Stimulated activated CD4-positive, alpha-beta T cell treated with anti-CD3 and anti-CD28 coated beads, Interleukin-12 subunit alpha, Interleukin-12 subunit beta, amount 100 ng/mL, for 4 hours (primary cell): ENCODE measurements at regions not wholly inside any gene's neighbourhood (a gene's known extent, or its start where the extent isn't known, plus 50 kb on each side); places are given as distances from the start of the nearest gene placed in this dataset.

ENCODE experiments used
- DNase-seq: peaks from one replicate; pipeline ENCODE4 v3.0.0-alpha.2; 2020

GRCh38 chr16:73515616-73516015 is 467.7 kb upstream of the ZFHX3 start:
- no peak for DNase-seq

- no peak for DNase-seq
Measured at GRCh38 chr16:73510852-73511251, 462.9 kb upstream of the ZFHX3 start.

- DNase-seq: no peak
Measured at GRCh38 chr16:73506568-73507056, 458.7 kb upstream of the ZFHX3 start.

GRCh38 chr16:73505577-73505976 is 457.6 kb upstream of the ZFHX3 start:
- no peak for DNase-seq

- no peak for DNase-seq
Measured at GRCh38 chr16:73504591-73505575, 457.0 kb upstream of the ZFHX3 start.

GRCh38 chr16:73503093-73503492 is 455.2 kb upstream of the ZFHX3 start:
- no peak for DNase-seq

- DNase-seq: no peak
Measured at GRCh38 chr16:73499276-73499675, 451.3 kb upstream of the ZFHX3 start.

- no peak for DNase-seq
Measured at GRCh38 chr16:73485880-73486279, 438.0 kb upstream of the ZFHX3 start.

GRCh38 chr16:73483934-73484711 is 436.2 kb upstream of the ZFHX3 start:
- no peak for DNase-seq

- DNase-seq: no peak
Measured at GRCh38 chr16:73483076-73483791, 435.3 kb upstream of the ZFHX3 start.

- no peak for DNase-seq
Measured at GRCh38 chr16:73482310-73482709, 434.4 kb upstream of the ZFHX3 start.

- no peak for DNase-seq
Measured at GRCh38 chr16:73480381-73480780, 432.5 kb upstream of the ZFHX3 start.

- DNase-seq: no peak
Measured at GRCh38 chr16:73473713-73474112, 425.8 kb upstream of the ZFHX3 start.

- DNase-seq: no peak
Measured at GRCh38 chr16:73464834-73465233, 416.9 kb upstream of the ZFHX3 start.

- DNase-seq: no peak
Measured at GRCh38 chr16:73459586-73459985, 411.7 kb upstream of the ZFHX3 start.

- no peak for DNase-seq
Measured at GRCh38 chr16:73457851-73458250, 409.9 kb upstream of the ZFHX3 start.

- no peak for DNase-seq
Measured at GRCh38 chr16:73448970-73449369, 401.0 kb upstream of the ZFHX3 start.

GRCh38 chr16:73447846-73448245 is 399.9 kb upstream of the ZFHX3 start:
- DNase-seq: no peak

GRCh38 chr16:73434621-73435020 is 386.7 kb upstream of the ZFHX3 start:
- no peak for DNase-seq

GRCh38 chr16:73433731-73434307 is 385.9 kb upstream of the ZFHX3 start:
- no peak for DNase-seq

GRCh38 chr16:73432850-73433730 is 385.2 kb upstream of the ZFHX3 start:
- no peak for DNase-seq

GRCh38 chr16:73430138-73430537 is 382.2 kb upstream of the ZFHX3 start:
- no peak for DNase-seq
